ENCODE measurements at regions not wholly inside any gene's neighbourhood (a gene's known extent, or its start where the extent isn't known, plus 50 kb on each side); places are given as distances from the start of the nearest gene placed in this dataset.

DNA sequence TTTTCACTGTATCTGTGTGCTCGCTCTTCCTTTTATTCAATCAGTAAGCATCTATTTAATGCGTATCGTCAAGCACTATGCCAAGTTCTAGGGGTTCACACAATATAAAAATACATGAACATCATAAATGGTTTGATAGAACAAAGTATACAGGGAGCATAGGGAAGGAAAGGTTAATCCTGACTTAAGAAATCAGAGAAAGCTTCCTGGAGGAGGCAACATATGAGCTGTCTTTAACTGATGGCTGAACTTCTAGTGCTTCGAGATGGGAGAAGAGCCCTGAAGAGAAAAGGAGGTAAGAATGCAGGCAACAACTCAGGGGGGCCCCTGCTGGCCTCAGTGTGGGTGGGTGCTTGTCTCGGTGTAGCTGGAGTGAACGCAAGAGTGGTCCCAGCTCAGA, 63.6 kb upstream of the GALNT2 start:
- TF ChIP-seq, protein P1, sequence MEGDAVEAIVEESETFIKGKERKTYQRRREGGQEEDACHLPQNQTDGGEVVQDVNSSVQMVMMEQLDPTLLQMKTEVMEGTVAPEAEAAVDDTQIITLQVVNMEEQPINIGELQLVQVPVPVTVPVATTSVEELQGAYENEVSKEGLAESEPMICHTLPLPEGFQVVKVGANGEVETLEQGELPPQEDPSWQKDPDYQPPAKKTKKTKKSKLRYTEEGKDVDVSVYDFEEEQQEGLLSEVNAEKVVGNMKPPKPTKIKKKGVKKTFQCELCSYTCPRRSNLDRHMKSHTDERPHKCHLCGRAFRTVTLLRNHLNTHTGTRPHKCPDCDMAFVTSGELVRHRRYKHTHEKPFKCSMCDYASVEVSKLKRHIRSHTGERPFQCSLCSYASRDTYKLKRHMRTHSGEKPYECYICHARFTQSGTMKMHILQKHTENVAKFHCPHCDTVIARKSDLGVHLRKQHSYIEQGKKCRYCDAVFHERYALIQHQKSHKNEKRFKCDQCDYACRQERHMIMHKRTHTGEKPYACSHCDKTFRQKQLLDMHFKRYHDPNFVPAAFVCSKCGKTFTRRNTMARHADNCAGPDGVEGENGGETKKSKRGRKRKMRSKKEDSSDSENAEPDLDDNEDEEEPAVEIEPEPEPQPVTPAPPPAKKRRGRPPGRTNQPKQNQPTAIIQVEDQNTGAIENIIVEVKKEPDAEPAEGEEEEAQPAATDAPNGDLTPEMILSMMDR (IDR thresholded peaks at IDR 0.05): no peak
- no peak for TF ChIP-seq POLR2A (IDR thresholded peaks at IDR 0.05)

Measured in prostate gland (tissue), 2 donors.